Endothelial cell of umbilical vein (primary cell): ENCODE measurements at regions not wholly inside any gene's neighbourhood (a gene's known extent, or its start where the extent isn't known, plus 50 kb on each side); places are given as distances from the start of the nearest gene placed in this dataset.

Experiments
- BruUV-seq: library from RNA; stranded (reverse); fragments of 400-500 nt; replicated peaks from 2 replicates; lab custom pipeline; 2021; lab: Mats Ljungman, UMichigan
- CTCF ChIA-PET: fragments of 300-600, 350-600 bp; sonication (Branson Sonifier 250); formaldehyde crosslinking; loops from one replicate; lab custom pipeline; 2021; ENCODE audit warnings: antibody characterized with exemption, inconsistent platforms; lab: Charles Lee
- POLR2A ChIA-PET: fragments of 300-600, 350-600 bp; sonication (Branson Sonifier 250); formaldehyde crosslinking; loops from one replicate; lab custom pipeline; 2021; ENCODE audit warnings: antibody characterized with exemption, inconsistent platforms; lab: Charles Lee
- DNase-seq: peaks from one replicate; pipeline ENCODE4 v3.0.0-alpha.2; 2011; ENCODE audit warnings: low read depth, low spot score
- FAIRE-seq: peaks from 2 replicates; lab custom pipeline; 2011; peaks lifted over from hg19 to GRCh38; lab: Jason Lieb, UNC
- H2AFZ ChIP-seq: 2 replicates; pipeline ENCODE4 v1.6.0; 2012; ENCODE audit warnings: low read depth, low read length, control low read depth, inconsistent platforms
- H3K27ac ChIP-seq: 2 replicates; pipeline ENCODE4 v1.5.1; 2011; ENCODE audit warnings: low read depth, mild to moderate bottlenecking, control low read depth, low read length, moderate library complexity; ENCODE audit not compliant: insufficient read depth
- H3K27me3 ChIP-seq, 2 experiments: 2 replicates each; pipeline versions ENCODE4 v1.6.0 to v1.6.1; 2011; ENCODE audit warnings: low read length in 2 of 2, mixed read lengths in 1 of 2; ENCODE audit not compliant: control insufficient read depth in 2 of 2, insufficient read depth in 2 of 2
- H3K36me3 ChIP-seq, 2 experiments: 2 replicates in 1 of 2; 3 replicates in 1 of 2; pipeline ENCODE4 v1.5.1; 2011; ENCODE audit warnings: low read length in 2 of 2, mild to moderate bottlenecking in 1 of 2, moderate library complexity in 1 of 2; ENCODE audit not compliant: control insufficient read depth in 2 of 2, insufficient read depth in 2 of 2; ENCODE audit errors: extremely low read depth in 1 of 2
- H3K4me1 ChIP-seq: 3 replicates; pipeline ENCODE4 v1.5.1; 2011; ENCODE audit warnings: mild to moderate bottlenecking, low read length; ENCODE audit not compliant: control insufficient read depth, insufficient read depth; ENCODE audit errors: extremely low read depth
- H3K4me2 ChIP-seq: 2 replicates; pipeline ENCODE4 v1.6.1; 2011; ENCODE audit warnings: low read length, control low read depth, mixed read lengths; ENCODE audit not compliant: insufficient read depth
- H3K4me3 ChIP-seq, 3 experiments: fragments of 200-600 bp in 1 of 3; sonication (generic), shearing (Covaris generic) in 1 of 3; replicated peaks in 1 of 3; 2 replicates each; pipeline ENCODE4 v1.5.1; 2011 to 2016; ENCODE audit warnings: control low read depth in 3 of 3, low read length in 3 of 3, mild to moderate bottlenecking in 2 of 3, inconsistent platforms in 1 of 3, low read depth in 1 of 3, moderate library complexity in 1 of 3; ENCODE audit not compliant: insufficient read depth in 1 of 3
- H3K79me2 ChIP-seq: 2 replicates; pipeline ENCODE4 v1.6.0; 2012; ENCODE audit warnings: low read length, inconsistent platforms; ENCODE audit not compliant: control insufficient read depth, insufficient read depth
- H3K9ac ChIP-seq: replicated peaks from 2 replicates; pipeline ENCODE3; 2011; ENCODE audit warnings: low read length, control low read depth; ENCODE audit not compliant: insufficient read depth; ENCODE audit errors: extremely low read depth
- H3K9me1 ChIP-seq: replicated peaks from 3 replicates; pipeline ENCODE4 v1.6.0; 2011; ENCODE audit warnings: mild to moderate bottlenecking, low read length; ENCODE audit not compliant: control insufficient read depth, insufficient read depth; ENCODE audit errors: extremely low read depth
- H3K9me3 ChIP-seq: replicated peaks from 2 replicates; pipeline ENCODE4 v1.5.1; 2012; ENCODE audit warnings: low read length, inconsistent platforms; ENCODE audit not compliant: control insufficient read depth, insufficient read depth
- H4K20me1 ChIP-seq: replicated peaks from 2 replicates; pipeline ENCODE3; 2011; ENCODE audit warnings: mild to moderate bottlenecking, low read length; ENCODE audit not compliant: control insufficient read depth, insufficient read depth; ENCODE audit errors: extremely low read depth
- CTCF ChIP-seq, 2 donors: IDR thresholded peaks; 1 replicate in 1 of 2; 2 replicates in 1 of 2; pipeline ENCODE4 v1.5.1; 2011; ENCODE audit warnings: low read length in 2 of 2, mild to moderate bottlenecking in 2 of 2, moderate library complexity in 2 of 2, control low read depth in 1 of 2, inconsistent platforms in 1 of 2, low read depth in 1 of 2; ENCODE audit not compliant: insufficient read depth in 1 of 2; ENCODE audit errors: extremely low read depth in 1 of 2
- EZH2 ChIP-seq: IDR thresholded peaks from 2 replicates; pipeline ENCODE4 v1.6.1; 2012; ENCODE audit warnings: borderline replicate concordance, low read depth, mild to moderate bottlenecking, moderate library complexity, low read length, inconsistent platforms; ENCODE audit not compliant: severe bottlenecking
- FOS ChIP-seq: IDR thresholded peaks from 2 replicates; pipeline ENCODE4 v1.6.1; 2011; ENCODE audit warnings: mild to moderate bottlenecking, low read length, moderate library complexity, borderline replicate concordance; ENCODE audit not compliant: insufficient read depth
- GATA2 ChIP-seq: IDR thresholded peaks from 2 replicates; pipeline ENCODE4 v1.7.0; 2011; ENCODE audit warnings: low read depth, mild to moderate bottlenecking, moderate library complexity, mixed read lengths, low read length; ENCODE audit not compliant: insufficient read length, insufficient read depth
- JUN ChIP-seq: IDR thresholded peaks from 2 replicates; pipeline ENCODE4 v1.6.1; 2011; ENCODE audit warnings: borderline replicate concordance, low read depth; ENCODE audit not compliant: insufficient read length, insufficient read depth
- MAX ChIP-seq: IDR thresholded peaks from 2 replicates; pipeline ENCODE4 v1.6.1; 2011; ENCODE audit not compliant: insufficient read depth, insufficient read length
- MYC ChIP-seq: IDR thresholded peaks from one replicate; pipeline ENCODE4 v1.6.1; 2011; ENCODE audit warnings: mild to moderate bottlenecking, low read depth, low read length
- POLR2A ChIP-seq: IDR thresholded peaks from 2 replicates; pipeline ENCODE4 v1.6.1; 2012; ENCODE audit warnings: low read depth, mild to moderate bottlenecking, control low read depth, low read length
- POLR2AphosphoS5 ChIP-seq: IDR thresholded peaks from 2 replicates; pipeline ENCODE4 v1.6.1; 2012; ENCODE audit warnings: low read depth, mild to moderate bottlenecking, control low read depth, low read length, moderate library complexity; ENCODE audit not compliant: insufficient read depth
- dilution Hi-C: fragments of 300-500 bp; cut with MboI; formaldehyde crosslinking; loops from one replicate; pipeline ENCODE4 v1.15.0; 2019; ENCODE audit warnings: low sequenced_read_pairs; ENCODE audit not compliant: extremely low pct_ligation_motif_present
- intact Hi-C: fragments of 100-400 bp; cut with micrococcal nuclease; formaldehyde crosslinking; loops from one replicate; pipeline ENCODE4 v1.10.0; 2022

GRCh38 chr16:31618130-31618529 is 90.4 kb downstream of the AHSP start:
- dilution Hi-C loops (no loop called here), intact Hi-C loops (no loop called here)
- FAIRE-seq = no peak
- DNase-seq = no peak
- ChIA-PET CTCF (no interaction called here), POLR2A (no interaction called here)
- Histone ChIP-seq H3K4me2 (no peak overlapping the region), H3K27ac (no peak overlapping the region), H3K9me3 (no peaks in the 10 kb centered on the region), H3K4me3 (no peak overlapping the region), H3K36me3 (no peaks in the 10 kb centered on the region), H4K20me1 (no peaks in the 10 kb centered on the region), H2AFZ (no peak overlapping the region), H3K9ac (no peak overlapping the region), H3K9me1 (no peaks in the 10 kb centered on the region), H3K4me1 (no peaks in the 10 kb centered on the region), H3K27me3 (no peaks in the 10 kb centered on the region), H3K79me2 (no peaks in the 10 kb centered on the region)
- BruUV-seq = no TSS peak
- no peak for TF ChIP-seq CTCF (IDR thresholded peaks at IDR 0.05; ENCODE audit: extremely low read depth in 1 of 2, insufficient read depth in 1 of 2, low read depth in 1 of 2, low read length in 2 of 2)
- TF ChIP-seq MAX = no peak
- TF ChIP-seq JUN = no peak

- DNase-seq = no peak
- no peak for FAIRE-seq
- dilution Hi-C loops (no loop called here), intact Hi-C loops (no loop called here)
- TF ChIP-seq GATA2 (no peak), MYC (no peak), EZH2 (no peak), MAX (no peak), POLR2AphosphoS5 (no peak), POLR2A (no peak), JUN (no peak), CTCF (IDR thresholded peaks at IDR 0.05; ENCODE audit: extremely low read depth in 1 of 2, insufficient read depth in 1 of 2, low read depth in 1 of 2, low read length in 2 of 2) (no peak), FOS (no peak)
- no peak overlapping the region for H2AFZ ChIP-seq
- CTCF ChIA-PET = no interaction called here
- H3K4me1 ChIP-seq = no peaks in the 10 kb centered on the region
- no TSS peak for BruUV-seq
- H3K27me3 ChIP-seq = no peaks in the 10 kb centered on the region
- no peak overlapping the region for H3K4me3 ChIP-seq
- H3K36me3 ChIP-seq = no peaks in the 10 kb centered on the region
- H3K79me2 ChIP-seq = no peaks in the 10 kb centered on the region
- H3K27ac ChIP-seq = no peak overlapping the region
- no peak overlapping the region for H3K9ac ChIP-seq
- H3K9me1 ChIP-seq = no peaks in the 10 kb centered on the region
- H3K9me3 ChIP-seq = no peaks in the 10 kb centered on the region
- no peaks in the 10 kb centered on the region for H4K20me1 ChIP-seq
- H3K4me2 ChIP-seq = no peak overlapping the region
- POLR2A ChIA-PET = no interaction called here
Observed at GRCh38 chr16:31636433-31636832, 108.7 kb downstream of the AHSP start.
